ENCODE measurements at regions not wholly inside any gene's neighbourhood (a gene's known extent, or its start where the extent isn't known, plus 50 kb on each side); places are given as distances from the start of the nearest gene placed in this dataset.

- Histone ChIP-seq H3K27me3 (ENCODE audit: insufficient read depth, poor library complexity, severe bottlenecking) (no peaks in the 10 kb centered on the region), H3K4me3 (replicated peaks; ENCODE audit: insufficient read depth, low read length) (no peak overlapping the region), H3K27ac (replicated peaks) (no peak overlapping the region)
- TF ChIP-seq SPI1 (IDR thresholded peaks at IDR 0.05; ENCODE audit: borderline replicate concordance, low read depth), result no peak
- no peak for TF ChIP-seq GABPA (IDR thresholded peaks at IDR 0.05; ENCODE audit: low read depth)
- no peak for TF ChIP-seq POLR2AphosphoS5 (IDR thresholded peaks at IDR 0.05; ENCODE audit: low read depth)
- TF ChIP-seq, protein P1, sequence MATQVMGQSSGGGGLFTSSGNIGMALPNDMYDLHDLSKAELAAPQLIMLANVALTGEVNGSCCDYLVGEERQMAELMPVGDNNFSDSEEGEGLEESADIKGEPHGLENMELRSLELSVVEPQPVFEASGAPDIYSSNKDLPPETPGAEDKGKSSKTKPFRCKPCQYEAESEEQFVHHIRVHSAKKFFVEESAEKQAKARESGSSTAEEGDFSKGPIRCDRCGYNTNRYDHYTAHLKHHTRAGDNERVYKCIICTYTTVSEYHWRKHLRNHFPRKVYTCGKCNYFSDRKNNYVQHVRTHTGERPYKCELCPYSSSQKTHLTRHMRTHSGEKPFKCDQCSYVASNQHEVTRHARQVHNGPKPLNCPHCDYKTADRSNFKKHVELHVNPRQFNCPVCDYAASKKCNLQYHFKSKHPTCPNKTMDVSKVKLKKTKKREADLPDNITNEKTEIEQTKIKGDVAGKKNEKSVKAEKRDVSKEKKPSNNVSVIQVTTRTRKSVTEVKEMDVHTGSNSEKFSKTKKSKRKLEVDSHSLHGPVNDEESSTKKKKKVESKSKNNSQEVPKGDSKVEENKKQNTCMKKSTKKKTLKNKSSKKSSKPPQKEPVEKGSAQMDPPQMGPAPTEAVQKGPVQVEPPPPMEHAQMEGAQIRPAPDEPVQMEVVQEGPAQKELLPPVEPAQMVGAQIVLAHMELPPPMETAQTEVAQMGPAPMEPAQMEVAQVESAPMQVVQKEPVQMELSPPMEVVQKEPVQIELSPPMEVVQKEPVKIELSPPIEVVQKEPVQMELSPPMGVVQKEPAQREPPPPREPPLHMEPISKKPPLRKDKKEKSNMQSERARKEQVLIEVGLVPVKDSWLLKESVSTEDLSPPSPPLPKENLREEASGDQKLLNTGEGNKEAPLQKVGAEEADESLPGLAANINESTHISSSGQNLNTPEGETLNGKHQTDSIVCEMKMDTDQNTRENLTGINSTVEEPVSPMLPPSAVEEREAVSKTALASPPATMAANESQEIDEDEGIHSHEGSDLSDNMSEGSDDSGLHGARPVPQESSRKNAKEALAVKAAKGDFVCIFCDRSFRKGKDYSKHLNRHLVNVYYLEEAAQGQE (IDR thresholded peaks at IDR 0.05; ENCODE audit: insufficient replicate concordance, low read depth), result no peak
- TF ChIP-seq, protein P2, sequence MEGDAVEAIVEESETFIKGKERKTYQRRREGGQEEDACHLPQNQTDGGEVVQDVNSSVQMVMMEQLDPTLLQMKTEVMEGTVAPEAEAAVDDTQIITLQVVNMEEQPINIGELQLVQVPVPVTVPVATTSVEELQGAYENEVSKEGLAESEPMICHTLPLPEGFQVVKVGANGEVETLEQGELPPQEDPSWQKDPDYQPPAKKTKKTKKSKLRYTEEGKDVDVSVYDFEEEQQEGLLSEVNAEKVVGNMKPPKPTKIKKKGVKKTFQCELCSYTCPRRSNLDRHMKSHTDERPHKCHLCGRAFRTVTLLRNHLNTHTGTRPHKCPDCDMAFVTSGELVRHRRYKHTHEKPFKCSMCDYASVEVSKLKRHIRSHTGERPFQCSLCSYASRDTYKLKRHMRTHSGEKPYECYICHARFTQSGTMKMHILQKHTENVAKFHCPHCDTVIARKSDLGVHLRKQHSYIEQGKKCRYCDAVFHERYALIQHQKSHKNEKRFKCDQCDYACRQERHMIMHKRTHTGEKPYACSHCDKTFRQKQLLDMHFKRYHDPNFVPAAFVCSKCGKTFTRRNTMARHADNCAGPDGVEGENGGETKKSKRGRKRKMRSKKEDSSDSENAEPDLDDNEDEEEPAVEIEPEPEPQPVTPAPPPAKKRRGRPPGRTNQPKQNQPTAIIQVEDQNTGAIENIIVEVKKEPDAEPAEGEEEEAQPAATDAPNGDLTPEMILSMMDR (IDR thresholded peaks at IDR 0.05; ENCODE audit: insufficient read depth, low read length), result no peak
- DNase-seq (ENCODE audit: low read depth in 1 of 2, low spot score in 1 of 2), result no peak
Measured at GRCh38 chr21:35136586-35137219, 87.6 kb upstream of the RUNX1 start.

DNA sequence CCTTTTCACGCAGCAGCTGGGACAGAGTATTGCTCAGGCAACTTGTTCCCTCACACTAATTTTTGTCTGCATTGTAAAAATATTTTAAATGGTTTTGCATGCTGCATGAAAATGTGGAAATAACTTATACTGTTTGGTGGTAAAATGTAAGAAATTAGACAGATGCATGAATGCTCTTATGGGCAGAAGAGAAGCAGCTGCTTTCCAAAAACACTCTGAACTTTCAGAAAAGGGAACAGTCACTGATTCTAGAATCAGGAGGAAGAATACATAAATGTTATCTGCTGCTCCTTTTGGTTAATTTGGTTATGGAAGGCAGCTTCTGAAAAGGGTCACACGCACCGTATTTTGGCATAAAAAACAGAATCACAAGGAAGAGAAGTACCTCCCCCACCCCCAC is 87.0 kb upstream of the RUNX1 start:
- no peak overlapping the region for H3K4me3 ChIP-seq (replicated peaks; ENCODE audit: insufficient read depth, low read length)
- TF ChIP-seq, protein P2 (IDR thresholded peaks at IDR 0.05; ENCODE audit: insufficient read depth, low read length), result no peak
- TF ChIP-seq SPI1 (IDR thresholded peaks at IDR 0.05; ENCODE audit: borderline replicate concordance, low read depth) (no peak), POLR2AphosphoS5 (IDR thresholded peaks at IDR 0.05; ENCODE audit: low read depth) (no peak), GABPA (IDR thresholded peaks at IDR 0.05; ENCODE audit: low read depth) (no peak)
- TF ChIP-seq, protein P1 (IDR thresholded peaks at IDR 0.05; ENCODE audit: insufficient replicate concordance, low read depth), result no peak
- no peak overlapping the region for H3K27ac ChIP-seq (replicated peaks)
- no peak for DNase-seq (ENCODE audit: low read depth in 1 of 2, low spot score in 1 of 2)
- H3K27me3 ChIP-seq (ENCODE audit: insufficient read depth, poor library complexity, severe bottlenecking), result no peaks in the 10 kb centered on the region

DNA sequence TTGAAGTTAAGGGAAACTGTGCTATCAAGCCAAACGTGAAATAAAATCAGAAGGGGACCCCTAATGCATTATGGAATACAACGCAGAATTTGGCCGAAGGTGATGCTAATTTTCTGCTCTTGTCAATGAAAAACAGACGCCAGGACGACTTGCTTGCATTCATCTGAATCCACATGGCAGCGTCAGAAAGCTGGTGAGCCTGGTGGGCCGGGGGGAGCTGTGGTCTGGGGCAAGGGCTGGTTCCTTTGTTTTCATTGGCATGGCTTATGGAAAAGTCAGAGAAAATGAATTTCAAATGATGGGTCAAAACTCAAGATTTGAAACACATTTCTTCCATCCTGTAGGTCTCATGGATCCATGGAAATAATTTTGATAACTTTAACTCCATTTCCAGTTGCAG is 86.4 kb upstream of the RUNX1 start:
- Histone ChIP-seq H3K27me3 (ENCODE audit: insufficient read depth, poor library complexity, severe bottlenecking) (no peaks in the 10 kb centered on the region), H3K27ac (replicated peaks) (no peak overlapping the region), H3K4me3 (replicated peaks; ENCODE audit: insufficient read depth, low read length) (no peak overlapping the region)
- TF ChIP-seq SPI1 (IDR thresholded peaks at IDR 0.05; ENCODE audit: borderline replicate concordance, low read depth) (no peak), GABPA (IDR thresholded peaks at IDR 0.05; ENCODE audit: low read depth) (no peak), POLR2AphosphoS5 (IDR thresholded peaks at IDR 0.05; ENCODE audit: low read depth) (no peak)
- TF ChIP-seq, protein P1 (IDR thresholded peaks at IDR 0.05; ENCODE audit: insufficient replicate concordance, low read depth), result no peak
- TF ChIP-seq, protein P2 (IDR thresholded peaks at IDR 0.05; ENCODE audit: insufficient read depth, low read length), result no peak
- no peak for DNase-seq (ENCODE audit: low read depth in 1 of 2, low spot score in 1 of 2)

Measured in HL-60 (cell line).